ENCODE measurements at regions not wholly inside any gene's neighbourhood (a gene's known extent, or its start where the extent isn't known, plus 50 kb on each side); places are given as distances from the start of the nearest gene placed in this dataset.

GRCh38 chr6:81634155-81634880, 118.2 kb downstream of the TENT5A start:
- WGBS, 2 experiments (ENCODE audit: extremely low coverage in 1 of 2, insufficient coverage in 1 of 2, insufficient read length in 1 of 2, insufficient replicate concordance in 2 of 2, low coverage in 1 of 2, low lambda C conversion rate in 2 of 2, missing lambda C conversion rate in 1 of 2) = 97% methylated on average over 3 of the region's 3 CpGs; no CpG with 5 or more reads in 1 of the 2 experiments
- Histone ChIP-seq H3K56ac (replicated peaks; ENCODE audit: insufficient read length, low read depth, low read length) (no peak overlapping the region), H3K14ac (ENCODE audit: insufficient read length) (no peak overlapping the region), H2BK20ac (ENCODE audit: low read length) (no peak overlapping the region), H4K20me1 (replicated peaks in 1 of 2; ENCODE audit: control insufficient read depth in 1 of 2, insufficient read depth in 2 of 2, low read length in 2 of 2) (no peaks in the 10 kb centered on the region), H3K4me3 (ENCODE audit: extremely low read depth in 1 of 4, insufficient read depth in 2 of 4, low read depth in 3 of 4, low read length in 4 of 4) (no peak overlapping the region), H3K9me3 (ENCODE audit: insufficient read depth in 2 of 2, low read depth in 1 of 2, low read length in 1 of 2) (no peaks in the 10 kb centered on the region; a peak in 2 of 4 replicates), H3K18ac (ENCODE audit: extremely low read depth, low read length) (no peak overlapping the region), H2BK12ac (ENCODE audit: low read depth, low read length) (no peak overlapping the region), H2AFZ (ENCODE audit: low read length) (no peak overlapping the region), H2AK5ac (ENCODE audit: low read depth, low read length) (no peak overlapping the region), H3K4me2 (ENCODE audit: insufficient read depth in 1 of 2, low read depth in 2 of 2, low read length in 2 of 2) (no peak overlapping the region), H3K23me2 (ENCODE audit: low read depth, low read length) (no peaks in the 10 kb centered on the region), H3K9ac (replicated peaks in 1 of 4; ENCODE audit: extremely low read depth in 1 of 4, low read depth in 3 of 4, low read length in 3 of 4) (no peak overlapping the region), H3K36me3 (ENCODE audit: control insufficient read depth in 2 of 4, insufficient read depth in 4 of 4, low read length in 3 of 4) (no peaks in the 10 kb centered on the region), H2BK120ac (replicated peaks; ENCODE audit: low read depth, low read length) (no peak overlapping the region), H4K91ac (replicated peaks; ENCODE audit: insufficient read length, low read length) (no peak overlapping the region), H3K4ac (replicated peaks; ENCODE audit: insufficient read length, low read depth, low read length) (no peak overlapping the region), H3K27me3 (replicated peaks in 1 of 4; ENCODE audit: control insufficient read depth in 3 of 4, extremely low read depth in 1 of 4, insufficient read depth in 3 of 4, low read length in 3 of 4) (no peaks in the 10 kb centered on the region), H3K23ac (ENCODE audit: insufficient read length) (no peak overlapping the region), H3K79me2 (ENCODE audit: control insufficient read depth in 1 of 2, insufficient read depth in 2 of 2, low read length in 2 of 2) (no peaks in the 10 kb centered on the region), H3K4me1 (replicated peaks in 1 of 4; ENCODE audit: control insufficient read depth in 3 of 4, insufficient read depth in 4 of 4, low read length in 3 of 4) (no peaks in the 10 kb centered on the region), H4K8ac (ENCODE audit: extremely low read depth, insufficient read depth, low read length) (no peak overlapping the region), H4K5ac (ENCODE audit: insufficient read length, low read depth, low read length) (no peak overlapping the region), H2BK15ac (ENCODE audit: low read length) (no peak overlapping the region), H2BK5ac (ENCODE audit: low read depth, low read length) (no peak overlapping the region), H3K27ac (ENCODE audit: low read depth, low read length) (no peak overlapping the region), H3K79me1 (ENCODE audit: low read depth, low read length) (no peaks in the 10 kb centered on the region)
- TF ChIP-seq HDAC2 (IDR thresholded peaks at IDR 0.05; ENCODE audit: borderline replicate concordance in 1 of 2, low read depth in 2 of 2, low read length in 2 of 2) (no peak), EZH2 (IDR thresholded peaks at IDR 0.05; ENCODE audit: low read depth, low read length, severe bottlenecking) (no peak), BCL11A (IDR thresholded peaks at IDR 0.05; ENCODE audit: low read depth in 2 of 2, low read length in 2 of 2) (no peak), CREB1 (IDR thresholded peaks at IDR 0.05) (no peak)
- FAIRE-seq = no peak
- ChIA-PET POLR2A (ENCODE audit: partially characterized antibody) (no interaction called here), CTCF (ENCODE audit: partially characterized antibody) (interaction anchor here (0.7 kb wide), 1 partner anchor 16 kb away, joined by 3 read pairs; no protein-coding TSS in a partner anchor)
- no peak for DNase-seq (ENCODE audit: low read depth in 1 of 2, low spot score in 2 of 2)

Data from H1 (cell line).